GM23338 (cell line): ENCODE measurements at regions not wholly inside any gene's neighbourhood (a gene's known extent, or its start where the extent isn't known, plus 50 kb on each side); places are given as distances from the start of the nearest gene placed in this dataset.

Experiments used
- ATAC-seq: fragments of 200-7000 bp; cut with Tn5 transposase; 3 replicates; pipeline ENCODE4 v1.9.1; 2020
- DNase-seq: peaks from one replicate; pipeline ENCODE4 v3.0.0-alpha.2; 2015; ENCODE audit warnings: low spot score
- H2AFZ ChIP-seq: fragments of 200-600 bp; sonication (generic); 2 replicates; pipeline ENCODE4 v1.8.0; 2016; ENCODE audit warnings: antibody characterized with exemption, mild to moderate bottlenecking, moderate library complexity
- H3F3A ChIP-seq: fragments of 200-600 bp; sonication (generic); replicated peaks from 2 replicates; pipeline ENCODE4 v1.8.0; 2017; ENCODE audit warnings: antibody characterized with exemption, mixed run types, low read depth
- H3K27ac ChIP-seq: fragments of 200-600 bp; sonication (generic); 2 replicates; pipeline ENCODE4 v1.6.1; 2016; ENCODE audit warnings: low read depth
- H3K27me3 ChIP-seq: fragments of 200-600 bp; sonication (generic); 2 replicates; pipeline ENCODE4 v1.8.0; 2016; ENCODE audit warnings: mild to moderate bottlenecking, mixed run types, moderate library complexity; ENCODE audit not compliant: insufficient read depth
- H3K36me3 ChIP-seq: fragments of 200-600 bp; sonication (generic); 2 replicates; pipeline ENCODE4 v1.8.0; 2016; ENCODE audit warnings: mild to moderate bottlenecking; ENCODE audit not compliant: insufficient read depth
- H3K4me1 ChIP-seq: fragments of 200-600 bp; sonication (generic); 2 replicates; pipeline ENCODE4 v1.8.0; 2016; ENCODE audit warnings: mild to moderate bottlenecking, moderate library complexity; ENCODE audit not compliant: insufficient read depth
- H3K4me2 ChIP-seq: fragments of 200-600 bp; sonication (generic); 2 replicates; pipeline ENCODE4 v1.7.1; 2017; ENCODE audit warnings: mixed run types
- H3K4me3 ChIP-seq: fragments of 200-600 bp; sonication (generic); 2 replicates; pipeline ENCODE4 v1.6.1; 2016; ENCODE audit warnings: mixed run types
- H3K79me2 ChIP-seq: fragments of 200-600 bp; sonication (generic); replicated peaks from 2 replicates; pipeline ENCODE4 v1.8.0; 2017; ENCODE audit warnings: mild to moderate bottlenecking; ENCODE audit not compliant: insufficient read depth
- H3K9me2 ChIP-seq: fragments of 200-600 bp; sonication (generic); 2 replicates; pipeline ENCODE4 v1.8.0; 2017; ENCODE audit not compliant: insufficient read depth
- H4K20me1 ChIP-seq: fragments of 200-600 bp; sonication (generic); replicated peaks from 2 replicates; pipeline ENCODE4 v1.8.0; 2017; ENCODE audit warnings: mild to moderate bottlenecking; ENCODE audit not compliant: insufficient read depth
- H3K27ac Mint-ChIP-seq: 2 replicates; pipeline ENCODE4 v1.8.0; 2020; ENCODE audit warnings: inconsistent platforms, mild to moderate bottlenecking, moderate library complexity, mixed read lengths
- H3K27me3 Mint-ChIP-seq: 3 replicates; pipeline ENCODE4 v1.8.0; 2022; ENCODE audit warnings: low read depth, mild to moderate bottlenecking, moderate library complexity, mixed read lengths, inconsistent platforms; ENCODE audit not compliant: insufficient read depth, poor library complexity
- H3K36me3 Mint-ChIP-seq: 3 replicates; pipeline ENCODE4 v1.8.0; 2021; ENCODE audit warnings: low read depth, mild to moderate bottlenecking, inconsistent platforms, moderate library complexity, mixed read lengths
- H3K4me1 Mint-ChIP-seq: 3 replicates; pipeline ENCODE4 v1.8.0; 2020; ENCODE audit warnings: mild to moderate bottlenecking, inconsistent platforms, mixed read lengths
- H3K4me3 Mint-ChIP-seq: 3 replicates; pipeline ENCODE4 v1.8.0; 2021; ENCODE audit warnings: moderate library complexity, mild to moderate bottlenecking, inconsistent platforms, mixed read lengths
- H3K9me3 Mint-ChIP-seq: 3 replicates; pipeline ENCODE4 v1.8.0; 2020; ENCODE audit warnings: moderate library complexity, mild to moderate bottlenecking, inconsistent platforms, mixed read lengths
- CREB1 ChIP-seq: fragments of 250-450 bp; sonication (Bioruptor Pico); IDR thresholded peaks from 2 replicates; pipeline ENCODE4 v1.5.0; 2020; ENCODE audit warnings: low read depth, mild to moderate bottlenecking, moderate library complexity
- CTCF ChIP-seq, 2 experiments: fragments of 200-600 bp in 1 of 2; sonication (generic) in 1 of 2; conservative IDR thresholded peaks; 2 replicates each; pipeline versions ENCODE4 v1.5.1 to v1.6.1; 2016 to 2017; ENCODE audit warnings: antibody characterized with exemption in 2 of 2, low read depth in 2 of 2, mild to moderate bottlenecking in 2 of 2, moderate library complexity in 1 of 2
- ETS1 ChIP-seq: IDR thresholded peaks from 2 replicates; pipeline ENCODE4 v1.6.1; 2016; ENCODE audit warnings: antibody characterized with exemption
- EZH2 ChIP-seq: fragments of 200-600 bp; sonication (generic); IDR thresholded peaks from one replicate; pipeline ENCODE4 v1.8.0; 2017; ENCODE audit warnings: antibody characterized with exemption, mild to moderate bottlenecking, low read depth; ENCODE audit not compliant: unreplicated experiment
- EZH2phosphoT487 ChIP-seq: fragments of 200-600 bp; sonication (generic); IDR thresholded peaks from one replicate; pipeline ENCODE4 v1.8.1; 2018; ENCODE audit warnings: antibody characterized with exemption; ENCODE audit not compliant: unreplicated experiment
- NANOG ChIP-seq: IDR thresholded peaks from 2 replicates; pipeline ENCODE4 v1.6.1; 2016; ENCODE audit warnings: antibody characterized with exemption, borderline replicate concordance
- POLR2AphosphoS5 ChIP-seq: IDR thresholded peaks from 2 replicates; pipeline ENCODE4 v1.6.1; 2016; ENCODE audit warnings: antibody characterized with exemption, low read depth
- REST ChIP-seq: IDR thresholded peaks from one replicate; pipeline ENCODE4 v1.6.1; 2018; ENCODE audit warnings: antibody characterized with exemption; ENCODE audit not compliant: unreplicated experiment
- STAT1 ChIP-seq: IDR thresholded peaks from one replicate; pipeline ENCODE4 v1.6.1; 2016; ENCODE audit warnings: antibody characterized with exemption; ENCODE audit not compliant: unreplicated experiment
- ZNF114 ChIP-seq: fragments of 250-450 bp; sonication (Bioruptor Pico); IDR thresholded peaks from 2 replicates; pipeline ENCODE4 v1.5.0; 2020; ENCODE audit warnings: mild to moderate bottlenecking, moderate library complexity

DNA sequence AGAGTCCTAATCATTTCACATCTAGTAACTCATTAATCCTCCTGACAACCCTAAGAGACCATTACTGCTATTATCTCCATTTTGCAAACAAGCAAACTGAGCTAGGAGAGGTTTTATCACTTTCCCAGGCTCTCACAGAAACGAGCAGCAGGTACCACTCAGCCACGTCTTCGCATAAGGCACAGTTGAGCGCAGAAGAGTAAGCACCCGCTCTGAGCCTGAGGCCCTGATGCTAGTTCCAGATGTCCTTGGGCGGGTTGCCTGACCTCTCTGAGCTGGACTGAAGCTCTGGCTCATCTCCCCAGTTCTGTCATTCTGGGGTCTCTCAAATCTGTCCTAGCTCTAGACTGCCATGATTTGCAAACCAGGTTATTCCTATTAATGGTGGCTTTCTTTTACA is 72.6 kb upstream of the FRMD4A start:
- H3K9me3 Mint-ChIP-seq, result no peaks in the 10 kb centered on the region; the same call in 2 of the 3 replicates
- no peaks in the 10 kb centered on the region for H3K27me3 ChIP-seq
- H3K4me3 Mint-ChIP-seq, result no peak overlapping the region
- H2AFZ ChIP-seq, result no peak overlapping the region
- no peaks in the 10 kb centered on the region for H3K36me3 ChIP-seq
- no peak overlapping the region for H3K4me3 ChIP-seq
- H3K36me3 Mint-ChIP-seq, result peaks cover 4% of the 10 kb centered on the region; the same call in 2 of the 3 replicates
- no peaks in the 10 kb centered on the region for H3K79me2 ChIP-seq
- H3K27ac ChIP-seq, result no peak overlapping the region
- H3K27me3 Mint-ChIP-seq, result peaks cover 1% of the 10 kb centered on the region
- no peak overlapping the region for H3K4me2 ChIP-seq
- DNase-seq, result no peak
- H3K4me1 Mint-ChIP-seq, result peaks cover 16% of the 10 kb centered on the region
- TF ChIP-seq POLR2AphosphoS5 (no peak), CTCF (conservative IDR thresholded peaks at IDR 0.05; ENCODE audit: low read depth in 2 of 2) (no peak)
- no peak overlapping the region for H3K27ac Mint-ChIP-seq
- H4K20me1 ChIP-seq, result no peaks in the 10 kb centered on the region
- no peaks in the 10 kb centered on the region for H3F3A ChIP-seq
- peaks cover 26% of the 10 kb centered on the region for H3K9me2 ChIP-seq
- no peak for ATAC-seq
- H3K4me1 ChIP-seq, result no peaks in the 10 kb centered on the region; the same call in 1 of the 2 replicates

DNA sequence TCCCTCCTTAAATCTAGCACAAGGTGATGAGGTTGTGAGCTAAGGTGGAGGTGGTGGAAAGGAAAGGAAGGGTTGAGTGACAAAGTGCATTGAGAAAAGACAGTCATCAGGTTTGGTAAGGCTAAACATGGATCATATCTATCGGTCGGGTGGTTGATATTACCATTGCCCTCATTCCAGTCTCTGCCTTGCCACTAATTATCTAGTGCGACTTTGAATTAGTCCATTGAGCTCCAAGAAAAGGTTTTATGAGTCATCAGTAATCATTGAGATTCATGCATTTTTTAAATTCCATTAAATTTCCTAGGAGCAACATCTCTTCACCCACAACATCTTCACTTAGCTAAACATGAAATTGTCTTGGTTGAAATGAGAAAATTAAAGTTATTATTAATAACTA is 68.9 kb upstream of the FRMD4A start:
- no peaks in the 10 kb centered on the region for H4K20me1 ChIP-seq
- ATAC-seq (no peak), DNase-seq (no peak)
- no peak overlapping the region for H3K4me3 ChIP-seq
- peaks cover 7% of the 10 kb centered on the region; the same call in 2 of the 3 replicates for H3K9me3 Mint-ChIP-seq
- peaks cover 31% of the 10 kb centered on the region for H3K9me2 ChIP-seq
- no peaks in the 10 kb centered on the region for H3F3A ChIP-seq
- H3K27me3 ChIP-seq, result no peaks in the 10 kb centered on the region
- H3K79me2 ChIP-seq, result no peaks in the 10 kb centered on the region
- peaks cover 3% of the 10 kb centered on the region for H3K27me3 Mint-ChIP-seq
- H3K4me3 Mint-ChIP-seq, result no peak overlapping the region
- H3K36me3 Mint-ChIP-seq, result peaks cover 8% of the 10 kb centered on the region; the same call in 2 of the 3 replicates
- H3K27ac ChIP-seq, result no peak overlapping the region
- H3K27ac Mint-ChIP-seq, result no peak overlapping the region
- no peak overlapping the region for H2AFZ ChIP-seq
- peaks cover 16% of the 10 kb centered on the region for H3K4me1 Mint-ChIP-seq
- H3K36me3 ChIP-seq, result no peaks in the 10 kb centered on the region
- no peaks in the 10 kb centered on the region; the same call in 1 of the 2 replicates for H3K4me1 ChIP-seq
- H3K4me2 ChIP-seq, result no peak overlapping the region
- TF ChIP-seq EZH2 (no peak), CTCF (conservative IDR thresholded peaks at IDR 0.05; ENCODE audit: low read depth in 2 of 2) (no peak), NANOG (no peak), REST (no peak), EZH2phosphoT487 (no peak), CREB1 (CRISPR knock-in tag) (no peak), ETS1 (no peak), STAT1 (no peak), POLR2AphosphoS5 (no peak), ZNF114 (no peak)
